GM12875 (cell line): ENCODE measurements at regions not wholly inside any gene's neighbourhood (a gene's known extent, or its start where the extent isn't known, plus 50 kb on each side); places are given as distances from the start of the nearest gene placed in this dataset.

ENCODE experiments used
- H3K4me3 ChIP-seq: one replicate; pipeline ENCODE4 v1.5.1; 2011; ENCODE audit warnings: low read depth, low read length, control low read depth
- TF ChIP-seq, protein P1 (sequence below): IDR thresholded peaks from 2 replicates; pipeline ENCODE4 v1.5.1; 2011; ENCODE audit warnings: low read depth, mild to moderate bottlenecking, control low read depth, inconsistent platforms, low read length, moderate library complexity, borderline replicate concordance; ENCODE audit not compliant: insufficient read depth

GRCh38 chr11:127632976-127633680, 632.6 kb upstream of the KIRREL3 start:
- no peak overlapping the region for H3K4me3 ChIP-seq
- TF ChIP-seq, protein P1, sequence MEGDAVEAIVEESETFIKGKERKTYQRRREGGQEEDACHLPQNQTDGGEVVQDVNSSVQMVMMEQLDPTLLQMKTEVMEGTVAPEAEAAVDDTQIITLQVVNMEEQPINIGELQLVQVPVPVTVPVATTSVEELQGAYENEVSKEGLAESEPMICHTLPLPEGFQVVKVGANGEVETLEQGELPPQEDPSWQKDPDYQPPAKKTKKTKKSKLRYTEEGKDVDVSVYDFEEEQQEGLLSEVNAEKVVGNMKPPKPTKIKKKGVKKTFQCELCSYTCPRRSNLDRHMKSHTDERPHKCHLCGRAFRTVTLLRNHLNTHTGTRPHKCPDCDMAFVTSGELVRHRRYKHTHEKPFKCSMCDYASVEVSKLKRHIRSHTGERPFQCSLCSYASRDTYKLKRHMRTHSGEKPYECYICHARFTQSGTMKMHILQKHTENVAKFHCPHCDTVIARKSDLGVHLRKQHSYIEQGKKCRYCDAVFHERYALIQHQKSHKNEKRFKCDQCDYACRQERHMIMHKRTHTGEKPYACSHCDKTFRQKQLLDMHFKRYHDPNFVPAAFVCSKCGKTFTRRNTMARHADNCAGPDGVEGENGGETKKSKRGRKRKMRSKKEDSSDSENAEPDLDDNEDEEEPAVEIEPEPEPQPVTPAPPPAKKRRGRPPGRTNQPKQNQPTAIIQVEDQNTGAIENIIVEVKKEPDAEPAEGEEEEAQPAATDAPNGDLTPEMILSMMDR, result no peak

DNA sequence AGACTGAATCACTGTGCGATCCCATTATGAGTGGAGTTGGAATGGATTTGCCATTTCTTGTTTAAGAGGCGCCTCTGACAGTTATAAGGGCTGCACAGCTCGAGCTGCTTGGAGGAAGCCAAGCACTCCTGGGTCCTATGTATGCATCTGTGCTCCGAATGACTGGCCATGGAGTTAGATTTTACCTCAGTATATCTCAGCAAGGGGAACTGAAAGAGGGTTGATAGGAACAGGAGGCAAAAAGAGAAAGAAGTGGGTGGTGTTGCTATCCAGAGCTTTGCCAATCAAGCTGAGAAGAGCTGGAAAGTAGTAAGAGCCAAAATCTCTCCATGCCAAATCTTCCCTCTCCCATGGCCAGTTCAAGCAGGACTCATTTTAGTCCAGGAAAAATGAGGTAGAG, 632.0 kb upstream of the KIRREL3 start:
- TF ChIP-seq, protein P1, result no peak
- no peak overlapping the region for H3K4me3 ChIP-seq

DNA sequence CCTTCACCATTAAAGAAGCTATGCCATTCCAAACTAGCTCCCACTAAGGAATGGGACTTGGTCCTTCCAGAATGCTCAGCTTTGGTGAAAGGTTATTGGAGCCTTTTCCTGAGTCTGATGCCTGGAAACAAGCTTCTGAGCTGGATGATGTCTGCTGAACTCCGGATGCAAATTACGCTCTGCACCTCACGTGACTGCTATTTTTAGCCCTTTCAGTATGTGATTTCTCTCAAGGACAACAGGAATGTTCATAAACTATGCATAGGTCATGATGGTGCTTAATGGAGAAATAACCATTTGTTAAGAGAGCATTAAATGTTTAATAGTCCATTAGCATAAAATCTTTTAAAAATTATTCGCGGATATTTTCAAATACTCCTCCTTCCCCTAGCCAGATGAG, 631.4 kb upstream of the KIRREL3 start:
- H3K4me3 ChIP-seq, result no peak overlapping the region
- TF ChIP-seq, protein P1, result no peak

- no peak overlapping the region for H3K4me3 ChIP-seq
- TF ChIP-seq, protein P1, result no peak
Observed at GRCh38 chr11:127629200-127629599, 628.6 kb upstream of the KIRREL3 start.

DNA sequence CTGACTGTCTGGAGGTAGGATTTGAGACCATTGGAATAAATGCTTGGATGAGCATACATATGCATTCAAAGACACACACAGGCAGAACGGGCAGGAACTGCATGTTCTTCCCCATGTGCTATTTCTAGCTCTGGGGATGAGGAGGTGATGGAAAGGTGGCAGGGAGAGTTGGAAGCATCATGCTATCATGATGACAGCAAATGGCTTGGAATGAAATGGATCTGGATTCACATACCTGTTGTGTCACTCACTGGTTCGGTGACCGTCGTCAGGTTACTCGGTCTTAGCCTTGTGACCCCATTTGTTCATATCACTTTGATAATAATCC, 627.9 kb upstream of the KIRREL3 start:
- no peak overlapping the region for H3K4me3 ChIP-seq
- TF ChIP-seq, protein P1, result no peak

DNA sequence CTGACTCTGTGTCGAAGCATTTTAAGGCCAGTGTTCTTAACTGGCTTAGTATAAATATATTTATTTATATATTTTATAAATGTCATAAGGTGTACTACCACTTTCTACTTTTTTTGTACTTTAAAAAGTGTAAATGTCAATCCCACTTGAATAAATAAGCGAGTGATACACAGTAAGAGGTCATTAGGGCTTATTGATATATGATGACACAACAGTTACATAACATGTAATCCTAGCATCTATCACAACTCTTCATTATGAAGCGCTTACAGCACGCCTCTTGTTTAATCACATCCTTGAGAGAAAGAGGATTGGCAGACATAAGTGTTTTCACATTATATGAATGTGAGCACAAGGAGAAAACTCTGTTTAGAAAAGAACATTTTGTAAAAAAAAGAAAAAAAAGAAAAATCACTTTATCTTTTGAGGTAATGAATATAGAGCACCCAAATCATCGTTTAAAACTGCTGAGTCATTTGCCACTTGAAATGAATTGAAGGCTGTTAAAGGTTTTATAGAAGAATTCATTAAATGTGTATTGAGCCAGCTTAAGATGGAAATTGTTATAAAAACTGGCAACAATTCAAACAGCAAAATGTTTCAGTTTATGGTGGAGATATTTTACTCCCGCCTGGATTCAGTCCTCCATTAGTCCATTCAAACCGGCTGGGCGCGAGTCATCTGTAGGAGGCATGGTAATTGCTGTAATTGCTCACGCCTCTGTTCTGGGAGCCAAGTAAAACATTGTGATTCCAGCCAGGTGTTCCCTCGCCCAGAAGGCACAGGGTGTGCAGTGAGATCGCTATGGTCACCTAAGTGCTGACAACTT, 627.3 kb upstream of the KIRREL3 start:
- H3K4me3 ChIP-seq, result no peak overlapping the region
- TF ChIP-seq, protein P1, result no peak

DNA sequence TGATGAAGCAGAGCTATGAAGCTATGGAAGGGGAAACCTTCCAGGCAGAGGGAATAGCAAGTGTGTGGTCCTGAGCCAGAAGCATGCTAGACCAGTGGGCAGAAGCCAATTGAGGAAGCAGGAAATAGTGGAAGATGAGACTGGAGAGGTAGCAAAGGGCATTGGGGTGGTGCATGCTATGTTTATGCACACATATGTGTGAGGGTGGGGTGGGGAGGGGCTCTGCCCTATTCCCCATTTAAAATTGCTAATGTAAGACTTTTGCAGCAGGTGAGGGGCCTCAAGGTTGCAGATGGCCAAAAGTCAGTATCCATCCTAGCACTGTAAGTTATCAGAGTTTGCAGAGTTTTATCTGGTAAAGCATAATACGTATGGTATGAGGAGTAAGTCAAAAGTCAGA, 626.6 kb upstream of the KIRREL3 start:
- no peak overlapping the region for H3K4me3 ChIP-seq
- TF ChIP-seq, protein P1, result no peak
